AG09319 (cell line): ENCODE measurements at regions not wholly inside any gene's neighbourhood (a gene's known extent, or its start where the extent isn't known, plus 50 kb on each side); places are given as distances from the start of the nearest gene placed in this dataset.
"Not testable (repeated sequence)": the region's sequence is repeated elsewhere in the genome, so short reads cannot be mapped to it uniquely, and the experiment has no call there.

Source experiments
- DNase-seq: peaks from one replicate; pipeline ENCODE4 v3.0.0-alpha.2; 2010; ENCODE audit warnings: low read depth; ENCODE audit errors: extremely low read depth
- TF ChIP-seq, protein P1 (sequence below): IDR thresholded peaks from 2 replicates; pipeline ENCODE4 v1.5.1; 2011; ENCODE audit warnings: low read depth, mild to moderate bottlenecking, inconsistent platforms, low read length, moderate library complexity

DNA sequence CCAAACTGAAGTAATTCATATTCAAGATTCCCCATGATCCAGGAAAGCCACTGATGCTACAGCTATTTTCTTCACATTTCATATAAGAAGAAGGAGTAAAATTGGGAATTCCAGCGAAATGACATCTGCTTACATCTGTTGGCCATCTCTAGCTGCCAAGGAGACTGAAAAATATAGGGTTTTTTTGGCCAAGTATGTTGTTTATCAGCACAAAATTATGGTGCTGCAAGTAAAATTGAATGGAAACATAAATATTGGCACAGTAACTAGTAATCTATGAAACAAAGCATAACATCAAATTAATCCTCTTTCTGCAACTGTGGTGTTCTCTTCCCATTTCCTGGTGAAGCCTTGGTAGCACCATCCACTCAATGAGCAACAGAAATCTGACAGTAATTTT, 649.5 kb upstream of the ZNF804A start:
- TF ChIP-seq, protein P1, sequence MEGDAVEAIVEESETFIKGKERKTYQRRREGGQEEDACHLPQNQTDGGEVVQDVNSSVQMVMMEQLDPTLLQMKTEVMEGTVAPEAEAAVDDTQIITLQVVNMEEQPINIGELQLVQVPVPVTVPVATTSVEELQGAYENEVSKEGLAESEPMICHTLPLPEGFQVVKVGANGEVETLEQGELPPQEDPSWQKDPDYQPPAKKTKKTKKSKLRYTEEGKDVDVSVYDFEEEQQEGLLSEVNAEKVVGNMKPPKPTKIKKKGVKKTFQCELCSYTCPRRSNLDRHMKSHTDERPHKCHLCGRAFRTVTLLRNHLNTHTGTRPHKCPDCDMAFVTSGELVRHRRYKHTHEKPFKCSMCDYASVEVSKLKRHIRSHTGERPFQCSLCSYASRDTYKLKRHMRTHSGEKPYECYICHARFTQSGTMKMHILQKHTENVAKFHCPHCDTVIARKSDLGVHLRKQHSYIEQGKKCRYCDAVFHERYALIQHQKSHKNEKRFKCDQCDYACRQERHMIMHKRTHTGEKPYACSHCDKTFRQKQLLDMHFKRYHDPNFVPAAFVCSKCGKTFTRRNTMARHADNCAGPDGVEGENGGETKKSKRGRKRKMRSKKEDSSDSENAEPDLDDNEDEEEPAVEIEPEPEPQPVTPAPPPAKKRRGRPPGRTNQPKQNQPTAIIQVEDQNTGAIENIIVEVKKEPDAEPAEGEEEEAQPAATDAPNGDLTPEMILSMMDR = no peak
- no peak for DNase-seq

DNA sequence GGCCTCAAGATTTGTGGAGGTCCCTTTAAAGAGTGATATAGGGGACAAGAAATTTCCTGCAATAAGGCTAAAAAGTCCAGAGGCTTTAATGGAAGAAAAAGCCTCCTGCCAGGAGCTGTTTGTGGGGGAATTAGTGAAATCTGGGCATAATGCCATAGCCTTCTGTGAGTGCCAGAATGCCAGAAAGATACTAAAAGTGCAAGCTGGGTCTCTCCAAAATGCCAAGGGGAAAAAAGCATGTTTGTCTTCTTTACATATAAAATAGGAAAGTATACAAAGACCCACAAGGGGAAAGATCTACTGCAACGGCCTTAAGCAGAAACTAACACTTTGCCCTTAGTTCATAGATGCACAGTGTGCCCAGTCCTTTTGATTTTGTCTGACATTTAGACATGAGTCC, 647.7 kb upstream of the ZNF804A start:
- no peak for DNase-seq
- TF ChIP-seq, protein P1 = no peak

GRCh38 chr2:183951630-183952029, 646.7 kb upstream of the ZNF804A start:
- TF ChIP-seq, protein P1 = no peak
- no peak for DNase-seq

DNA sequence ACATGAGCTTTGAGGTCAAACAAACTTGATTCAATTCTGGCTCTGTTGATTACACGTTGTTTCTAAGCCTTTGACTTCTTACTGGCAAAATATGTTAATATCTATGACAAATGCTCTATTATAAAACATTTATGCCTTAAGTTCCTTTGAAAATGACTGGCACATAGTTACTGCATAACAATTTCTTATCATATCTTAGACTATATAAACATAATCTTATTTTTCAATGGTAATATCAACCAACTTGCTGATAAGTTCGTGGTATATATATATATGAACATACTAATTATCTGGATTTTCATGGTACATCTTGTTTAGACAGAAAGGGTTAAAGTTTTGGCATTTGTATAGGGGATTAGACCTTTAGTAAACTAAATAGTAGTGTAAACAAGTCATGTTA, 645.6 kb upstream of the ZNF804A start:
- TF ChIP-seq, protein P1 = no peak
- no peak for DNase-seq

DNA sequence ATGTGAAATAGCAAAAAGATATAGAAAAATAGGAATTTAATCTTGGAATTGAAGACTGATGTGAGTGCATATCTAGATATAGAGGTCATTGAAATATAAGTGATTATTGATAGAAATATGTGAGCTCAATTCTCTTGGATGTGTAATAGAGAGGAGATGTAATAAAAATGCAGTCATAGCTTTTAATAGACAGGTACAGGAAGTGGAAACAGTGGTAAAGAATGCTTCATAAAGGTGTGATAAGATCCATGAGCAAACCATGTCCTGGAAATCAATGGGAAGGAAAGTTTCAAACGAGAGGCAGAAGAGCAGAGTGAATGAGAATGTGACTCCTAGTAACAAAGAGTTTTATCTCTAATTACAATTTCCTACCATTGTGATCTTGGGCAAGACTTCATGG, 634.7 kb upstream of the ZNF804A start:
- TF ChIP-seq, protein P1 = no peak
- DNase-seq = no peak

DNA sequence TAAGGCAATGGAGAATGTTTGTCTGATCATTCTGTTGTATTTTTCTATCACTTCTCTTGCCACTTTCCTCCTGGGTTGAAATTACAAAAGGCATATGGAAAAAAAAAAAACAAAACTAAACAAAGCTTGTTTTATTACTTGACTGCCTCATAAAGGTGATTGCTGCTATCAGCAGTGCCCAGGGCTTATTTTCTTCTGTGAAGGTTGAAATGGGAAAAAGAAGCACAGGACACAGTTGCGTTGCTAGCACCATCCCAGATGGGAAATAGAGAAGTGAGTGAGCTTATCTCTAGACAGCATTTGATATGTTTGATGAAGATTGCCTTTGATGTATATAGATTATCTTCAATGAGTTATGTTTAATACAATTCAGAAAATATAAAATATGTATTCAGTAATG, 633.8 kb upstream of the ZNF804A start:
- no peak for DNase-seq
- TF ChIP-seq, protein P1 = no peak

DNA sequence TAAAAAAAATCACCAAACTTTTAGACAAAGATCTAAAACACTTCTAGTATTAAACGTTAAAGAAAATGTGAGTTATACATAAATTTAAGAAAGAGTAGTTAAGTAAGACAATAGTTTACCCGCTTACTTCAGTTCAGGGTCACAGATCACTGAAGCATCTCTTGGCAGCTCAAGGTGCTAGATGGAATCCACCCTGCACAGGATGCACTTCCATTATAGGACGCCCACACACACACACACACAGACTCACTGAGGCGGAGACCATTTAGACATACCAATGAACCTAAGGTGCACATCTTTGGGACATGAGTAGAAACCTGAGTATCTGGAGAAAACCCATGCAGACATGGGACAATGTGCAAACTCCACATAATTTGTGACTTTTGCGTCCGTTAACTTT, 630.6 kb upstream of the ZNF804A start:
- no peak for DNase-seq
- TF ChIP-seq, protein P1 = no peak

GRCh38 chr2:183975676-183976075, 622.7 kb upstream of the ZNF804A start:
- DNase-seq = not testable (repeated sequence)
